ENCODE measurements at regions not wholly inside any gene's neighbourhood (a gene's known extent, or its start where the extent isn't known, plus 50 kb on each side); places are given as distances from the start of the nearest gene placed in this dataset.

DNA sequence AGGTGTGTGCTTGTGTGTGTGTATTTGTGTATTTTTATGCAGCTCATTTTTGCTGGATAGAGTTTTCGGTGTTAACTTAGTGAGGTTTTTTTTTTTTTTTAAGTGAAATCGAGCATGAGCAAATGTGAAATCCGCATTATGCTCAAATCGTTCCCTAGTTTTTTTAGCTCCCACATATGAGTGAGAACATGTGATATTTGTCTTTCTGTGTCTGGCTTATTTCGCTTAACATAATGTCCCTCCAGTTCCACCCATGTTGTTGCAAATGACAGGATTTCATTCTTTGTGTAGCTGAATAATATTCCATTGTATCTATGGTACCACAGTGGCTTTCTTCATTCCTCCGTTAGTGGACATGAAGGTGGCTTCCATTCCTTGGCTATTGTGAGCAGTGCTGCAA is 1103.3 kb upstream of the EEF2KMT start:
- H3K4me2 ChIP-seq (ENCODE audit: low read length), result no peak overlapping the region
- H3K9me3 ChIP-seq (ENCODE audit: low read length), result no peaks in the 10 kb centered on the region
- no peaks in the 10 kb centered on the region for H4K20me1 ChIP-seq (ENCODE audit: insufficient read depth, low read length)
- no peak overlapping the region for H3K4me3 ChIP-seq (ENCODE audit: low read depth, low read length, poor library complexity, severe bottlenecking)
- no peaks in the 10 kb centered on the region for H3K9me2 ChIP-seq (ENCODE audit: insufficient read depth, low read length)
- intact Hi-C loops (cut with micrococcal nuclease; ENCODE audit: unreplicated experiment), result no loop called here
- H3K4me1 ChIP-seq (ENCODE audit: insufficient read depth, low read length, poor library complexity, severe bottlenecking), result no peaks in the 10 kb centered on the region
- H3K36me3 ChIP-seq (ENCODE audit: insufficient read depth, low read length), result no peaks in the 10 kb centered on the region
- ChIA-PET CTCF (ENCODE audit: unreplicated experiment) (no interaction called here), POLR2A (no interaction called here)
- H3K27ac ChIP-seq (ENCODE audit: low read depth, low read length, poor library complexity, severe bottlenecking), result no peak overlapping the region
- H2AFZ ChIP-seq (ENCODE audit: low read length), result no peak overlapping the region
- no peaks in the 10 kb centered on the region for H3K79me2 ChIP-seq (ENCODE audit: insufficient read depth, low read depth, low read length)
- no peak for TF ChIP-seq CTCF (conservative IDR thresholded peaks at IDR 0.05; ENCODE audit: low read length)
- no peak for TF ChIP-seq EZH2phosphoT487 (IDR thresholded peaks at IDR 0.05; ENCODE audit: borderline replicate concordance, low read depth, low read length)
- BruUV-seq (replicated peaks), result no TSS peak
- no peak for DNase-seq (ENCODE audit: low spot score)

- no peaks in the 10 kb centered on the region for H3K36me3 ChIP-seq (ENCODE audit: insufficient read depth, low read length)
- no peaks in the 10 kb centered on the region for H4K20me1 ChIP-seq (ENCODE audit: insufficient read depth, low read length)
- intact Hi-C loops (cut with micrococcal nuclease; ENCODE audit: unreplicated experiment), result no loop called here
- H3K79me2 ChIP-seq (ENCODE audit: insufficient read depth, low read depth, low read length), result no peaks in the 10 kb centered on the region
- no peak overlapping the region for H3K4me3 ChIP-seq (ENCODE audit: low read depth, low read length, poor library complexity, severe bottlenecking)
- DNase-seq (ENCODE audit: low spot score), result no peak
- BruUV-seq (replicated peaks), result no TSS peak
- no peak overlapping the region for H3K4me2 ChIP-seq (ENCODE audit: low read length)
- H3K27ac ChIP-seq (ENCODE audit: low read depth, low read length, poor library complexity, severe bottlenecking), result no peak overlapping the region
- no peaks in the 10 kb centered on the region for H3K9me2 ChIP-seq (ENCODE audit: insufficient read depth, low read length)
- TF ChIP-seq EZH2phosphoT487 (IDR thresholded peaks at IDR 0.05; ENCODE audit: borderline replicate concordance, low read depth, low read length), result no peak
- no peak for TF ChIP-seq CTCF (conservative IDR thresholded peaks at IDR 0.05; ENCODE audit: low read length)
- ChIA-PET CTCF (ENCODE audit: unreplicated experiment) (no interaction called here), POLR2A (no interaction called here)
- H2AFZ ChIP-seq (ENCODE audit: low read length), result no peak overlapping the region
- H3K9me3 ChIP-seq (ENCODE audit: low read length), result no peaks in the 10 kb centered on the region
- no peaks in the 10 kb centered on the region for H3K4me1 ChIP-seq (ENCODE audit: insufficient read depth, low read length, poor library complexity, severe bottlenecking)
Observed at GRCh38 chr16:6200271-6200670, 1102.7 kb upstream of the EEF2KMT start.

GRCh38 chr16:6195966-6196365 is 1098.4 kb upstream of the EEF2KMT start:
- no peak for DNase-seq (ENCODE audit: low spot score)
- H2AFZ ChIP-seq (ENCODE audit: low read length), result no peak overlapping the region
- no peak overlapping the region for H3K27ac ChIP-seq (ENCODE audit: low read depth, low read length, poor library complexity, severe bottlenecking)
- H3K79me2 ChIP-seq (ENCODE audit: insufficient read depth, low read depth, low read length), result no peaks in the 10 kb centered on the region
- ChIA-PET CTCF (ENCODE audit: unreplicated experiment) (no interaction called here), POLR2A (no interaction called here)
- no peak overlapping the region for H3K4me3 ChIP-seq (ENCODE audit: low read depth, low read length, poor library complexity, severe bottlenecking)
- TF ChIP-seq EZH2phosphoT487 (IDR thresholded peaks at IDR 0.05; ENCODE audit: borderline replicate concordance, low read depth, low read length) (no peak), CTCF (conservative IDR thresholded peaks at IDR 0.05; ENCODE audit: low read length) (no peak)
- no TSS peak for BruUV-seq (replicated peaks)
- intact Hi-C loops (cut with micrococcal nuclease; ENCODE audit: unreplicated experiment), result no loop called here
- H3K4me2 ChIP-seq (ENCODE audit: low read length), result no peak overlapping the region
- no peaks in the 10 kb centered on the region for H3K4me1 ChIP-seq (ENCODE audit: insufficient read depth, low read length, poor library complexity, severe bottlenecking)
- H3K36me3 ChIP-seq (ENCODE audit: insufficient read depth, low read length), result no peaks in the 10 kb centered on the region
- no peaks in the 10 kb centered on the region for H4K20me1 ChIP-seq (ENCODE audit: insufficient read depth, low read length)
- no peaks in the 10 kb centered on the region for H3K9me3 ChIP-seq (ENCODE audit: low read length)
- H3K9me2 ChIP-seq (ENCODE audit: insufficient read depth, low read length), result no peaks in the 10 kb centered on the region
